HG02938 (cell line): ENCODE measurements at regions not wholly inside any gene's neighbourhood (a gene's known extent, or its start where the extent isn't known, plus 50 kb on each side); places are given as distances from the start of the nearest gene placed in this dataset.

Source experiments
- ATAC-seq: cut with Tn5 transposase; IDR thresholded peaks from one replicate; pipeline ENCODE4 v1.9.1; 2021; ENCODE audit warnings: mild to moderate bottlenecking, moderate library complexity; ENCODE audit not compliant: unreplicated experiment

- no peak for ATAC-seq
Measured at GRCh38 chrX:13151828-13152517, 107.6 kb upstream of the FAM9C start.

- no peak for ATAC-seq
Measured at GRCh38 chrX:13149702-13150350, 105.4 kb upstream of the FAM9C start.

- ATAC-seq = no peak
Measured at GRCh38 chrX:13147733-13148132, 103.3 kb upstream of the FAM9C start.

GRCh38 chrX:13147147-13147546 is 102.7 kb upstream of the FAM9C start:
- ATAC-seq = no peak

GRCh38 chrX:13144927-13145655 is 100.7 kb upstream of the FAM9C start:
- no peak for ATAC-seq

GRCh38 chrX:13142891-13143290 is 98.5 kb upstream of the FAM9C start:
- no peak for ATAC-seq

- ATAC-seq = no peak
Measured at GRCh38 chrX:13140007-13140406, 95.6 kb upstream of the FAM9C start.

- ATAC-seq = no peak
Measured at GRCh38 chrX:13131396-13132137, 87.1 kb upstream of the FAM9C start.

GRCh38 chrX:13130816-13131215 is 86.4 kb upstream of the FAM9C start:
- no peak for ATAC-seq

GRCh38 chrX:13128104-13128503 is 83.7 kb upstream of the FAM9C start:
- ATAC-seq = no peak

- no peak for ATAC-seq
Measured at GRCh38 chrX:13126775-13127174, 82.4 kb upstream of the FAM9C start.

- ATAC-seq = no peak
Measured at GRCh38 chrX:13125188-13125587, 80.8 kb upstream of the FAM9C start.

GRCh38 chrX:13123857-13124345 is 79.5 kb upstream of the FAM9C start:
- no peak for ATAC-seq

GRCh38 chrX:13123247-13123856 is 78.9 kb upstream of the FAM9C start:
- no peak for ATAC-seq

- ATAC-seq = no peak
Measured at GRCh38 chrX:13121020-13121555, 76.7 kb upstream of the FAM9C start.

GRCh38 chrX:13120017-13120416 is 75.6 kb upstream of the FAM9C start:
- no peak for ATAC-seq

- ATAC-seq = no peak
Measured at GRCh38 chrX:13119386-13119785, 75.0 kb upstream of the FAM9C start.

GRCh38 chrX:13115146-13115855 is 70.9 kb upstream of the FAM9C start:
- ATAC-seq = no peak

GRCh38 chrX:13112499-13112898 is 68.1 kb upstream of the FAM9C start:
- no peak for ATAC-seq
